GM23248 (cell line): ENCODE measurements at regions not wholly inside any gene's neighbourhood (a gene's known extent, or its start where the extent isn't known, plus 50 kb on each side); places are given as distances from the start of the nearest gene placed in this dataset.

Experiments used
- DNase-seq: peaks from one replicate; pipeline ENCODE4 v3.0.0-alpha.2; 2015
- H2AFZ ChIP-seq: fragments of 200-600 bp; sonication (generic); 2 replicates; pipeline ENCODE4 v1.6.1; 2016; ENCODE audit warnings: antibody characterized with exemption
- H3F3A ChIP-seq: fragments of 200-600 bp; sonication (generic); 2 replicates; pipeline ENCODE4 v1.6.1; 2016; ENCODE audit warnings: mild to moderate bottlenecking, antibody characterized with exemption, mixed run types; ENCODE audit not compliant: insufficient read depth
- H3K27ac ChIP-seq: fragments of 200-600 bp; sonication (generic); 2 replicates; pipeline ENCODE4 v1.5.1; 2016; ENCODE audit warnings: mild to moderate bottlenecking
- H3K27me3 ChIP-seq: fragments of 200-600 bp; sonication (generic); replicated peaks from 2 replicates; pipeline ENCODE4 v1.6.1; 2016; ENCODE audit warnings: mild to moderate bottlenecking; ENCODE audit not compliant: insufficient read depth
- H3K36me3 ChIP-seq: fragments of 200-600 bp; sonication (generic); 2 replicates; pipeline ENCODE4 v1.6.1; 2016; ENCODE audit warnings: low read depth, mild to moderate bottlenecking
- H3K4me1 ChIP-seq: fragments of 200-600 bp; sonication (generic); 2 replicates; pipeline ENCODE4 v1.6.1; 2016; ENCODE audit warnings: mild to moderate bottlenecking; ENCODE audit not compliant: insufficient read depth
- H3K4me2 ChIP-seq: fragments of 200-600 bp; sonication (generic); one replicate; pipeline ENCODE4 v1.6.1; 2016; ENCODE audit warnings: mild to moderate bottlenecking; ENCODE audit not compliant: unreplicated experiment
- H3K4me3 ChIP-seq: fragments of 200-600 bp; sonication (generic); 2 replicates; pipeline ENCODE4 v1.5.1; 2016; ENCODE audit warnings: mild to moderate bottlenecking
- H3K79me2 ChIP-seq: fragments of 200-600 bp; sonication (generic); 2 replicates; pipeline ENCODE4 v1.6.1; 2016; ENCODE audit warnings: mild to moderate bottlenecking; ENCODE audit not compliant: insufficient read depth
- H3K9ac ChIP-seq: fragments of 200-600 bp; sonication (generic); 2 replicates; pipeline ENCODE4 v1.6.1; 2016; ENCODE audit warnings: mild to moderate bottlenecking
- H3K9me2 ChIP-seq: fragments of 200-600 bp; sonication (generic); 2 replicates; pipeline ENCODE4 v1.6.1; 2016; ENCODE audit warnings: mixed run types, mild to moderate bottlenecking, moderate library complexity; ENCODE audit not compliant: insufficient read depth
- H3K9me3 ChIP-seq: fragments of 200-600 bp; sonication (generic); one replicate; pipeline ENCODE4 v1.6.1; 2017; ENCODE audit warnings: low read depth
- H4K20me1 ChIP-seq: fragments of 200-600 bp; sonication (generic); 2 replicates; pipeline ENCODE4 v1.6.0; 2016; ENCODE audit not compliant: insufficient read depth
- EZH2 ChIP-seq: fragments of 200-600 bp; sonication (generic); IDR thresholded peaks from 2 replicates; pipeline ENCODE4 v1.6.1; 2018; ENCODE audit warnings: antibody characterized with exemption, mild to moderate bottlenecking; ENCODE audit not compliant: insufficient read depth, poor library complexity, severe bottlenecking
- EZH2phosphoT487 ChIP-seq: fragments of 200-600 bp; sonication (generic); IDR thresholded peaks from 2 replicates; pipeline ENCODE4 v1.6.1; 2018; ENCODE audit warnings: antibody characterized with exemption, moderate library complexity, mild to moderate bottlenecking, low read depth; ENCODE audit not compliant: insufficient read depth
- WGBS, 2 experiments: methylation state at CpG; one replicate each; pipeline ENCODE4 v1.1.6; 2015 to 2017; ENCODE audit warnings: low lambda C conversion rate in 2 of 2, low coverage in 1 of 2; ENCODE audit errors: missing lambda C conversion rate in 2 of 2; 5-methylcytosine and 5-hydroxymethylcytosine counted together
- in situ Hi-C: fragments of 300-500 bp; cut with MboI; formaldehyde crosslinking; loops from 2 replicates; pipeline ENCODE4 v1.15.0; 2020

GRCh38 chr9:108609227-108609896 is 246.4 kb downstream of the ACTL7B start:
- TF ChIP-seq EZH2 (no peak), EZH2phosphoT487 (no peak)
- H3K4me1 ChIP-seq: peaks cover 13% of the 10 kb centered on the region
- no peak overlapping the region for H3K4me3 ChIP-seq
- H3K27ac ChIP-seq: peak overlapping the region; percentile 30; the same call in 1 of the 2 replicates
- peaks cover 15% of the 10 kb centered on the region for H3F3A ChIP-seq
- H3K79me2 ChIP-seq: no peaks in the 10 kb centered on the region
- in situ Hi-C loops: no loop called here
- no peaks in the 10 kb centered on the region for H3K9me2 ChIP-seq
- H3K9ac ChIP-seq: no peak overlapping the region
- DNase-seq: peak; percentile 66
- H3K9me3 ChIP-seq: no peaks in the 10 kb centered on the region
- WGBS, 2 experiments: 8 to 11% methylated on average over 4 of the region's 4 CpGs
- peaks cover 2% of the 10 kb centered on the region; the same call in 1 of the 2 replicates for H3K27me3 ChIP-seq
- H4K20me1 ChIP-seq: no peaks in the 10 kb centered on the region
- no peaks in the 10 kb centered on the region for H3K36me3 ChIP-seq
- H2AFZ ChIP-seq: no peak overlapping the region
- peak overlapping the region; percentile 31 for H3K4me2 ChIP-seq

DNA sequence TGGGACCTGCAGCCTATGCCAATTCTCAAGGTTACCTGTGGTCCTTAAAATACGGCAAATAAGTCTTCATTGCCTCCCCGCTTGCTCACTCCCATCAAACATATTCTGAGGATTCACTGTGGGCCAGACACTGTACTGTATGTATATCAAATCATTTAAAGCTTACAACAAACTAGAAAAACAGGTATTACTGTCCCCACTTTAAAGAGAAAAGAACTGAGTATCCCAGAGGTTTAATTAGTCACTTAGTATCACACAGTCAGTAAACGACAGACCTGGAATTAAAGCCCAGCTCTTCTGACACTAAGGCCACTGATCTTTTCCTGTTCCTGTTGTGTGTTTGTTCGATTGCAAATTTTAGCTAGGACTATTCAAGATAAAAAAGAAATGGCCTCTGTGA is 248.2 kb downstream of the ACTL7B start:
- H3F3A ChIP-seq: peaks cover 15% of the 10 kb centered on the region
- no peaks in the 10 kb centered on the region for H3K27me3 ChIP-seq
- H3K36me3 ChIP-seq: no peaks in the 10 kb centered on the region
- no peaks in the 10 kb centered on the region for H4K20me1 ChIP-seq
- 77 to 80% methylated on average over 4 of the region's 4 CpGs for WGBS, 2 experiments
- H3K27ac ChIP-seq: no peak overlapping the region
- no peaks in the 10 kb centered on the region for H3K9me3 ChIP-seq
- DNase-seq: no peak
- no peak overlapping the region for H3K4me3 ChIP-seq
- in situ Hi-C loops: no loop called here
- peaks cover 13% of the 10 kb centered on the region for H3K4me1 ChIP-seq
- no peaks in the 10 kb centered on the region for H3K79me2 ChIP-seq
- H3K4me2 ChIP-seq: no peak overlapping the region
- H3K9me2 ChIP-seq: no peaks in the 10 kb centered on the region
- no peak overlapping the region for H2AFZ ChIP-seq
- TF ChIP-seq EZH2phosphoT487 (no peak), EZH2 (no peak)
- H3K9ac ChIP-seq: no peak overlapping the region

DNA sequence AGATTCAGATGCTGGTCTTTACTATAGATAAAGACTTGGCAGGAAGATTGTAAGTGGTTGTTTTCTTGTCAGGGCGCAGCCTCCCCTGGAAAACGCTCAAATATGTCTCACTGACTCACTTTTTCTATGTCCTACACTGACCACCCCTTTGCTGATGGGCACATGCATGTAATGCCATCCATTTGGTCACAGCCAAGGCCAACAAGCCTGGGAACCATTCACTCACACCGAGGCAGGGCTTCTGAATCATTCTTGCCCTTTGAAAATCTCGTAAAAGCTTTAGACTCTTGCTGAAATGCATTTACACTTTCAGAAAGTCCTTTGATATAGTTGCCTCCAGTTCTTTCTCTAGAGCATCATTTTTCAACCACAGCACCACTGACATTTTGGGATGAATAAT is 249.4 kb downstream of the ACTL7B start:
- H3K4me2 ChIP-seq: no peak overlapping the region
- H4K20me1 ChIP-seq: no peaks in the 10 kb centered on the region
- no peak overlapping the region for H3K9ac ChIP-seq
- no peak overlapping the region for H3K4me3 ChIP-seq
- no peaks in the 10 kb centered on the region for H3K9me3 ChIP-seq
- H3K9me2 ChIP-seq: no peaks in the 10 kb centered on the region
- no peak for TF ChIP-seq EZH2phosphoT487
- TF ChIP-seq EZH2: no peak
- WGBS, 2 experiments: 29 to 38% methylated on average over 4 of the region's 4 CpGs
- H3F3A ChIP-seq: peaks cover 15% of the 10 kb centered on the region
- H2AFZ ChIP-seq: no peak overlapping the region
- no peaks in the 10 kb centered on the region for H3K36me3 ChIP-seq
- no peaks in the 10 kb centered on the region for H3K27me3 ChIP-seq
- H3K79me2 ChIP-seq: no peaks in the 10 kb centered on the region
- H3K27ac ChIP-seq: no peak overlapping the region
- H3K4me1 ChIP-seq: peaks cover 13% of the 10 kb centered on the region
- peak; percentile 66 for DNase-seq
- in situ Hi-C loops: no loop called here

DNA sequence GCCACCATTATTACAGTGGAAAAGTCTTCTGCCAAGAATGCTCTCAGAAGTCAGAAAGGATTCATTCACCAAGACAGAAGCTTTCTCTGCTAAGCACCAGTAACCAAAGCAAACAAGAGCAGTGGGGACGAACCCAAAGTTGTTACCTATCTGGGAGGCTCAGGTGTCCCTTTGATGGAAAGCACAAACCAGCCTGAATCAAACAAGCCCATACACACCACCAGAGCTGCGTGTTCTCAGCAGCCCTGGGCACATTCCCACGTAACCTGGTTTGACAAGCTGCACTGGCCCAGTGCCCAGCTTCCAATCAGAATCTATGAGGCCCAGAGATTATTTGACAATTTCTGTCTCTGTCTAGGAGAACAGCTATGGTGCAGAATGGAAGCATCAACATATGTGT is 252.6 kb downstream of the ACTL7B start:
- no peaks in the 10 kb centered on the region for H3K9me3 ChIP-seq
- no peaks in the 10 kb centered on the region for H3K9me2 ChIP-seq
- no peak for DNase-seq
- no peak overlapping the region for H2AFZ ChIP-seq
- 45 to 64% methylated on average over 3 of the region's 3 CpGs for WGBS, 2 experiments
- H3K27ac ChIP-seq: no peak overlapping the region
- H3K4me1 ChIP-seq: peaks cover 15% of the 10 kb centered on the region
- no peaks in the 10 kb centered on the region for H3K36me3 ChIP-seq
- no peak overlapping the region for H3K9ac ChIP-seq
- no peak for TF ChIP-seq EZH2
- no peak for TF ChIP-seq EZH2phosphoT487
- H3K79me2 ChIP-seq: no peaks in the 10 kb centered on the region
- H3F3A ChIP-seq: no peaks in the 10 kb centered on the region
- in situ Hi-C loops: no loop called here
- no peak overlapping the region for H3K4me3 ChIP-seq
- H4K20me1 ChIP-seq: no peaks in the 10 kb centered on the region
- no peaks in the 10 kb centered on the region for H3K27me3 ChIP-seq
- H3K4me2 ChIP-seq: no peak overlapping the region

GRCh38 chr9:108600896-108601295 is 254.9 kb downstream of the ACTL7B start:
- Histone ChIP-seq H3K4me1 (peaks cover 15% of the 10 kb centered on the region), H3K27ac (no peak overlapping the region), H3F3A (no peaks in the 10 kb centered on the region), H3K9ac (no peak overlapping the region), H3K36me3 (no peaks in the 10 kb centered on the region), H3K9me2 (no peaks in the 10 kb centered on the region), H3K4me3 (no peak overlapping the region), H3K9me3 (no peaks in the 10 kb centered on the region), H4K20me1 (no peaks in the 10 kb centered on the region), H3K4me2 (no peak overlapping the region), H3K27me3 (no peaks in the 10 kb centered on the region), H2AFZ (no peak overlapping the region), H3K79me2 (no peaks in the 10 kb centered on the region)
- WGBS, 2 experiments: 65 to 71% methylated on average over 4 of the region's 4 CpGs
- no peak for TF ChIP-seq EZH2phosphoT487
- no peak for TF ChIP-seq EZH2
- no peak for DNase-seq
- in situ Hi-C loops: no loop called here
